HepG2 (cell line): ENCODE measurements at regions not wholly inside any gene's neighbourhood (a gene's known extent, or its start where the extent isn't known, plus 50 kb on each side); places are given as distances from the start of the nearest gene placed in this dataset.

Source experiments
- ATAC-seq: fragments of 200-7000 bp; cut with Tn5 transposase; 3 replicates; pipeline ENCODE4 v1.9.1; 2020; ENCODE audit warnings: mild to moderate bottlenecking, moderate library complexity
- BruUV-seq: library from RNA; stranded (reverse); fragments of 400-500 nt; replicated peaks from 2 replicates; lab custom pipeline; 2021; lab: Mats Ljungman, UMichigan
- CTCF ChIA-PET: fragments of 300-600 bp; formaldehyde crosslinking; extraction: SDS; loops from one replicate; lab custom pipeline; 2021; ENCODE audit warnings: low total read pairs, inconsistent platforms, low intra/inter-chr PET ratio; lab: Yijun Ruan, JAX
- POLR2A ChIA-PET: fragments of 350-600 bp; sonication (Branson Sonifier 250); formaldehyde crosslinking; loops from one replicate; lab custom pipeline; 2020; ENCODE audit warnings: antibody characterized with exemption, inconsistent platforms; lab: Yijun Ruan, JAX
- DNase-seq: peaks from one replicate; pipeline ENCODE4 v3.0.0-alpha.2; 2015; ENCODE audit warnings: low spot score
- FAIRE-seq: peaks from 3 replicates; lab custom pipeline; 2011; peaks lifted over from hg19 to GRCh38; lab: Jason Lieb, UNC
- H2AFZ ChIP-seq: one replicate; pipeline ENCODE4 v1.6.1; 2011; ENCODE audit warnings: low read length, inconsistent platforms
- H3K27ac ChIP-seq: fragments of 300-600 bp; 3 replicates; pipeline ENCODE4 v1.8.0; 2011; ENCODE audit warnings: mixed run types, mild to moderate bottlenecking, mixed read lengths, low read length, inconsistent platforms; ENCODE audit not compliant: insufficient read depth; ENCODE audit errors: extremely low read length
- H3K27me3 ChIP-seq, 2 experiments: fragments of 200-600 bp in 1 of 2; 2 replicates in 1 of 2; 3 replicates in 1 of 2; pipeline versions ENCODE4 v1.6.0 to v1.8.0; 2011; ENCODE audit warnings: low read length in 2 of 2, mild to moderate bottlenecking in 2 of 2, moderate library complexity in 2 of 2, inconsistent platforms in 1 of 2; ENCODE audit not compliant: insufficient read depth in 2 of 2, control insufficient read depth in 1 of 2
- H3K36me3 ChIP-seq, 2 experiments: fragments of 200-600 bp in 1 of 2; replicated peaks in 1 of 2; 2 replicates in 1 of 2; 3 replicates in 1 of 2; pipeline versions ENCODE4 v1.5.1 to v1.8.0; 2011; ENCODE audit warnings: low read length in 2 of 2, inconsistent platforms in 1 of 2; ENCODE audit not compliant: insufficient read depth in 2 of 2, control insufficient read depth in 1 of 2
- H3K4me1 ChIP-seq: 2 replicates; pipeline ENCODE4 v1.5.1; 2012; ENCODE audit warnings: low read length, inconsistent platforms; ENCODE audit not compliant: insufficient read depth
- H3K4me2 ChIP-seq: 2 replicates; pipeline ENCODE4 v1.6.0; 2011; ENCODE audit warnings: low read depth, low read length, inconsistent platforms
- H3K4me3 ChIP-seq, 3 experiments: fragments of 200-600 bp in 1 of 3; sonication (generic), shearing (Covaris generic) in 1 of 3; replicated peaks in 1 of 3; 2 replicates each; pipeline ENCODE4 v1.5.1; 2011 to 2016; ENCODE audit warnings: low read length in 3 of 3, inconsistent platforms in 2 of 3, low read depth in 2 of 3, mild to moderate bottlenecking in 2 of 3, control low read depth in 1 of 3, mixed read lengths in 1 of 3; ENCODE audit not compliant: insufficient read depth in 1 of 3
- H3K79me2 ChIP-seq: one replicate; pipeline ENCODE4 v1.6.1; 2011; ENCODE audit warnings: low read length, inconsistent platforms; ENCODE audit not compliant: insufficient read depth
- H3K9ac ChIP-seq: 2 replicates; pipeline ENCODE4 v1.6.0; 2011; ENCODE audit warnings: mild to moderate bottlenecking, low read depth, low read length, inconsistent platforms; ENCODE audit not compliant: insufficient read depth
- H3K9me3 ChIP-seq: 2 replicates; pipeline ENCODE4 v1.5.1; 2012; ENCODE audit warnings: mild to moderate bottlenecking, low read length
- H4K20me1 ChIP-seq: 2 replicates; pipeline ENCODE4 v1.6.0; 2011; ENCODE audit warnings: inconsistent platforms, mild to moderate bottlenecking, low read length, moderate library complexity; ENCODE audit not compliant: insufficient read depth
- ARID2 ChIP-seq: sonication (generic); formaldehyde crosslinking; IDR thresholded peaks from 2 replicates; pipeline ENCODE4 v1.8.1; 2022; ENCODE audit warnings: mild to moderate bottlenecking, missing genetic modification reagents, borderline replicate concordance
- BATF2 ChIP-seq: sonication (generic); formaldehyde crosslinking; IDR thresholded peaks from 2 replicates; pipeline ENCODE4 v1.8.0; 2022; ENCODE audit warnings: mild to moderate bottlenecking, missing genetic modification reagents, moderate library complexity
- ETV6 ChIP-seq: sonication (generic); formaldehyde crosslinking; conservative IDR thresholded peaks from 2 replicates; pipeline ENCODE4 v1.4.0; 2020; ENCODE audit warnings: missing genetic modification reagents
- KDM1A ChIP-seq: IDR thresholded peaks from 2 replicates; pipeline ENCODE4 v1.6.1; 2016; ENCODE audit warnings: missing compliant biosample characterization
- KDM3A ChIP-seq: IDR thresholded peaks from 2 replicates; pipeline ENCODE4 v1.6.1; 2018; ENCODE audit warnings: low read depth, missing compliant biosample characterization
- KLF9 ChIP-seq: IDR thresholded peaks from 2 replicates; pipeline ENCODE4 v1.6.1; 2016; ENCODE audit warnings: low read depth
- MTA3 ChIP-seq: sonication (generic); formaldehyde crosslinking; IDR thresholded peaks from 2 replicates; pipeline ENCODE4 v1.4.0; 2020; ENCODE audit warnings: missing genetic modification reagents
- ZNF124 ChIP-seq: sonication (generic); formaldehyde crosslinking; IDR thresholded peaks from 2 replicates; pipeline ENCODE4 v1.4.0; 2020; ENCODE audit warnings: missing genetic modification reagents
- ZNF567 ChIP-seq: sonication (generic); formaldehyde crosslinking; IDR thresholded peaks from 2 replicates; pipeline ENCODE4 v1.8.1; 2023; ENCODE audit warnings: mild to moderate bottlenecking, missing genetic modification reagents, borderline replicate concordance
- ZNF724P ChIP-seq: sonication (generic); formaldehyde crosslinking; IDR thresholded peaks from 2 replicates; pipeline ENCODE4 v1.8.0; 2022; ENCODE audit warnings: missing genetic modification reagents, borderline replicate concordance
- ZNF772 ChIP-seq: sonication (generic); formaldehyde crosslinking; IDR thresholded peaks from 2 replicates; pipeline ENCODE4 v1.5.0; 2020; ENCODE audit warnings: mild to moderate bottlenecking, missing genetic modification reagents
- ZNF788 ChIP-seq: sonication (generic); formaldehyde crosslinking; IDR thresholded peaks from 2 replicates; pipeline ENCODE4 v1.5.0; 2020; ENCODE audit warnings: mild to moderate bottlenecking, missing genetic modification reagents, borderline replicate concordance
- ZSCAN12 ChIP-seq: sonication (generic); formaldehyde crosslinking; IDR thresholded peaks from 2 replicates; pipeline ENCODE4 v1.9.0; 2021; ENCODE audit warnings: mild to moderate bottlenecking, missing genetic modification reagents
- WGBS: methylation state at CpG from one replicate; pipeline ENCODE4 v1.1.6; 2017; ENCODE audit warnings: low lambda C conversion rate; 5-methylcytosine and 5-hydroxymethylcytosine counted together
- in situ Hi-C: cut with HindIII; loops from 2 replicates; pipeline ENCODE4 v1.10.0; 2017; ENCODE audit warnings: low pct_unique_long_range_greater_than_20kb; ENCODE audit not compliant: extremely low pct_ligation_motif_present
- intact Hi-C: fragments of 100-400 bp; cut with micrococcal nuclease; formaldehyde crosslinking; loops from one replicate; pipeline ENCODE4 v1.10.0; 2022; ENCODE audit not compliant: unreplicated experiment
- TF ChIP-seq, protein P1 (sequence below): sonication (generic); formaldehyde crosslinking; IDR thresholded peaks from 2 replicates; pipeline ENCODE4 v1.9.0; 2022; ENCODE audit warnings: missing genetic modification reagents, mild to moderate bottlenecking, borderline replicate concordance

DNA sequence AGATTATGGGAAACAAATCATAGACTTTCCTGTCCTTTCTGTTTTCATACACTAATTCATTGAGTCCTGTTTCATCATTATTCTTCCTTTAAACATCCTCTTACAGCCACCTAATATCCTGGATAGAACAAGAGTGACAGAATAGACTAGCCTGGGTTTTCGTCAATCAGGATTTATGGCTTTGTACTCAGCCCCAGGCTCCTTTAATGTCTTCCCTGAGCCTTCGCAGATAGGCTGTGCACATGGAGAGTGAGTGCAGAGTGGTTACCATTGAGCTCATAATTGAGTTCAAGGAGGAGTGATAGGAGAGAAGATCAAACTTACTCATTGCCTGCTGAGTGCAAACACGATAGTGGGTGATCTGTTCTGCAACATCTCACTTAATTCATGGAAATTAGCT lies 304.9 kb downstream of the TDRD3 start:
- H3K4me3 ChIP-seq, result no peak overlapping the region
- 2% methylated on average over 3 of the region's 3 CpGs for WGBS
- ChIA-PET POLR2A (no interaction called here), CTCF (no interaction called here)
- TF ChIP-seq ZSCAN12 (CRISPR knock-in tag) (no peak), KDM1A (CRISPR knock-in tag) (no peak), ZNF788 (CRISPR knock-in tag) (no peak), ARID2 (no peak), MTA3 (no peak), ETV6 (CRISPR knock-in tag) (no peak), ZNF724P (CRISPR knock-in tag) (no peak), ZNF567 (CRISPR knock-in tag) (no peak), KLF9 (no peak)
- FAIRE-seq (no peak), ATAC-seq (no peak), DNase-seq (no peak)
- no peak overlapping the region for H3K4me2 ChIP-seq
- H3K9me3 ChIP-seq, result no peaks in the 10 kb centered on the region
- H3K27me3 ChIP-seq, result no peaks in the 10 kb centered on the region
- H4K20me1 ChIP-seq, result no peaks in the 10 kb centered on the region
- no TSS peak for BruUV-seq
- in situ Hi-C loops (no loop called here), intact Hi-C loops (no loop called here)
- no peak overlapping the region for H3K27ac ChIP-seq
- no peak overlapping the region for H2AFZ ChIP-seq
- H3K9ac ChIP-seq, result no peak overlapping the region
- H3K79me2 ChIP-seq, result no peaks in the 10 kb centered on the region
- no peaks in the 10 kb centered on the region for H3K4me1 ChIP-seq
- H3K36me3 ChIP-seq, result no peaks in the 10 kb centered on the region

DNA sequence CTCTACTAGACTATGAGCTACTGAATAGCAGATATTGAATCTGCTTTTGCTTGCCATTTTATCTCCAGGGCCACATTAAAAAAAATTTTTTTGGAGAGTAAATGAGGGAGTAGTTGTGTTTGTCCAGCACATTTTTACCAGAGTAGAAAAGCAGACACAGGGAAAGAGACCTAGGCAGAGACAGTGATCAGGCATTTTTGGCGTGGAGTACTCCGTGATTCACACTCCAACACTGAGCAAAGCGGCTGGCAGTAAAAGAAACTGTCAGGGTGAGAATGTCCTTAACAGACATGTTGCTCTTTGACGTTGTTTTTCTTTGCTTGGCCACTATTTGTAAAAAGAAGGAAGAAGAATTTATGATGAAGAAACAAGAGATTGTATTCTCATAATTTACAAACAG lies 304.0 kb downstream of the TDRD3 start:
- BruUV-seq, result no TSS peak
- under 1% methylated on average over 4 of the region's 4 CpGs for WGBS
- CTCF ChIA-PET, result no interaction called here
- Histone ChIP-seq H3K4me2 (no peak overlapping the region), H3K36me3 (no peaks in the 10 kb centered on the region), H3K9me3 (no peaks in the 10 kb centered on the region), H3K9ac (no peak overlapping the region), H3K4me3 (no peak overlapping the region), H3K4me1 (no peaks in the 10 kb centered on the region), H2AFZ (no peak overlapping the region), H3K27ac (no peak overlapping the region), H3K27me3 (no peaks in the 10 kb centered on the region), H4K20me1 (no peaks in the 10 kb centered on the region), H3K79me2 (no peaks in the 10 kb centered on the region)
- POLR2A ChIA-PET, result no interaction called here
- TF ChIP-seq, protein P1, sequence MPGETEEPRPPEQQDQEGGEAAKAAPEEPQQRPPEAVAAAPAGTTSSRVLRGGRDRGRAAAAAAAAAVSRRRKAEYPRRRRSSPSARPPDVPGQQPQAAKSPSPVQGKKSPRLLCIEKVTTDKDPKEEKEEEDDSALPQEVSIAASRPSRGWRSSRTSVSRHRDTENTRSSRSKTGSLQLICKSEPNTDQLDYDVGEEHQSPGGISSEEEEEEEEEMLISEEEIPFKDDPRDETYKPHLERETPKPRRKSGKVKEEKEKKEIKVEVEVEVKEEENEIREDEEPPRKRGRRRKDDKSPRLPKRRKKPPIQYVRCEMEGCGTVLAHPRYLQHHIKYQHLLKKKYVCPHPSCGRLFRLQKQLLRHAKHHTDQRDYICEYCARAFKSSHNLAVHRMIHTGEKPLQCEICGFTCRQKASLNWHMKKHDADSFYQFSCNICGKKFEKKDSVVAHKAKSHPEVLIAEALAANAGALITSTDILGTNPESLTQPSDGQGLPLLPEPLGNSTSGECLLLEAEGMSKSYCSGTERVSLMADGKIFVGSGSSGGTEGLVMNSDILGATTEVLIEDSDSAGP (CRISPR knock-in tag), result no peak
- TF ChIP-seq ZNF124 (CRISPR knock-in tag), result no peak
- TF ChIP-seq BATF2 (CRISPR knock-in tag), result no peak
- TF ChIP-seq KDM3A (CRISPR knock-in tag), result no peak
- no peak for TF ChIP-seq ZNF772 (CRISPR knock-in tag)
- FAIRE-seq (no peak), DNase-seq (no peak), ATAC-seq (no peak)
- in situ Hi-C loops (no loop called here), intact Hi-C loops (no loop called here)
